ENCODE measurements at regions not wholly inside any gene's neighbourhood (a gene's known extent, or its start where the extent isn't known, plus 50 kb on each side); places are given as distances from the start of the nearest gene placed in this dataset.

DNA sequence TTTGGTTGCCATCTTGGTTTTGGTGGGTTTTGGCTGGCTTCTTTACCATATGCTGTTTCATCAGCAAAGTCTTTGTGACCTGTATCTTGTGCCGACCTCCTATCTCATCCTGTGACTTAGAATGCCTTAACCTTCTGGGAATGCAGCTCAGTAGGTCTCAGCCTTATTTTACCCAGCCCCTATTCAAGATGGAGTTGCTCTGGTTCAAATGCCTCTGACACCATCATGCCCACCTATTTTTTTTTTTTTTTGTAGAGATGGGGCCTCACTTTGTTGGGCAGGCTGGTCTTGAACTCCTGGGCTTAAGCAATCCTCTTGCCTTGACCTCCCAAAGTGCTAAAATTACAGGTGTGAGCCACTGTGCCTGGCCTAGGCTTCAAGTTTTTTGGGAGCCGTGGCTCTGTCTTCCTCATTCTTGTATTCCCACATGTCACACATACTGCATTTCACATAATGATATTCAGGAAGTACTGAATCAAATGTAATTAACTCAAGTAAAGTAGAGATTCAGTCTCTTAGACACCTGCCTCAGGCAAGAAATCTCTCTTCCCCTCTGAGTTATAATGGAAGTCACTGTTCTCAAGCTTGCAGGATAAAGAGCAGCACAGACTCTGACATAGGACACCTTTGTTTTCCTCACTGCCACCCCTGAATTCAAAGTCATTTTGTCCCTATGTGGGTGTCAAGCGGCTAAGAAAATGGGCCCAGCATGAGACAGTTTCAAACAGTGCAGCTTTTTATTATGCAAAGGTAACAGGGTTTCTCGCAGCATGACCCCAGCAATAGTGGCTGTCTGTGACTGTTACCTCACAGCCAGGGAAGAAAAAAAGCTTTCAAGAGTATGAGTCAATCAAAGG, 159.0 kb downstream of the PTPN11 start:
- no peak for DNase-seq (ENCODE audit: low read depth)
- H3K4me3 ChIP-seq (ENCODE audit: low read depth, low read length), result no peak overlapping the region
- TF ChIP-seq, protein P1, sequence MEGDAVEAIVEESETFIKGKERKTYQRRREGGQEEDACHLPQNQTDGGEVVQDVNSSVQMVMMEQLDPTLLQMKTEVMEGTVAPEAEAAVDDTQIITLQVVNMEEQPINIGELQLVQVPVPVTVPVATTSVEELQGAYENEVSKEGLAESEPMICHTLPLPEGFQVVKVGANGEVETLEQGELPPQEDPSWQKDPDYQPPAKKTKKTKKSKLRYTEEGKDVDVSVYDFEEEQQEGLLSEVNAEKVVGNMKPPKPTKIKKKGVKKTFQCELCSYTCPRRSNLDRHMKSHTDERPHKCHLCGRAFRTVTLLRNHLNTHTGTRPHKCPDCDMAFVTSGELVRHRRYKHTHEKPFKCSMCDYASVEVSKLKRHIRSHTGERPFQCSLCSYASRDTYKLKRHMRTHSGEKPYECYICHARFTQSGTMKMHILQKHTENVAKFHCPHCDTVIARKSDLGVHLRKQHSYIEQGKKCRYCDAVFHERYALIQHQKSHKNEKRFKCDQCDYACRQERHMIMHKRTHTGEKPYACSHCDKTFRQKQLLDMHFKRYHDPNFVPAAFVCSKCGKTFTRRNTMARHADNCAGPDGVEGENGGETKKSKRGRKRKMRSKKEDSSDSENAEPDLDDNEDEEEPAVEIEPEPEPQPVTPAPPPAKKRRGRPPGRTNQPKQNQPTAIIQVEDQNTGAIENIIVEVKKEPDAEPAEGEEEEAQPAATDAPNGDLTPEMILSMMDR (conservative IDR thresholded peaks at IDR 0.05; ENCODE audit: low read depth, low read length), result no peak

GRCh38 chr12:112584266-112584722, 165.5 kb downstream of the PTPN11 start:
- TF ChIP-seq, protein P1 (conservative IDR thresholded peaks at IDR 0.05; ENCODE audit: low read depth, low read length), result no peak
- no peak overlapping the region for H3K4me3 ChIP-seq (ENCODE audit: low read depth, low read length)
- DNase-seq (ENCODE audit: low read depth), result no peak

DNA sequence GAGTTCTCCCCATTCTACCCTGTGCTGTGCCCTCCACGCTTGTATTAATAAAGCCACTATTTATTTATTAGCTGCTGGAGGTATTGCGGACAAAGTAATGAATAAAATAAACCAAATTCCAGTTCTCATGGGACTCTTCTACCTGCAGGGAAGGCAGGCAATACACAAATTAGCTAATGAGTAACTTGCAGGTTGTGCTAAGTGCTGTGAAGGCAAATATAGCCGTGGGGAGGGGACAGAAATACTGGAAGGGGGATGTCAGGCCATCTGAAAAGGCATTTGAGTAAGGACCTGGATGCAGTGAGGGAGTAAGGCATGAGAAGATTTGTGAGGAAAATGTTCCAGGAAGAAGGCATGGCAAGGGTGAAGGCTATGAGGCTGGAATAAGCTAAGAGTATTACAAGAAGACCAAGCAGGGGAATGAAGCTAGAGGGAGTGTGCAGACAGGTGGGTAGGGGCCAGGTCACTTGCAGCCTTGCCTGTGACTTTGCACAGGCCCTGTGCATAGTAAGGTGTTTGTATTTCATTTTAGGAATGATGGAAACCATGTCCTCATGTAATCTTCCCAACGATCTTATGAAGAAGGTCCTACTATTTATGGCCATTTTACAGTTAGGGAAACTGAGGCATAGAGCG, 167.5 kb downstream of the PTPN11 start:
- DNase-seq (ENCODE audit: low read depth), result no peak
- TF ChIP-seq, protein P1 (conservative IDR thresholded peaks at IDR 0.05; ENCODE audit: low read depth, low read length), result no peak
- H3K4me3 ChIP-seq (ENCODE audit: low read depth, low read length), result no peak overlapping the region

DNA sequence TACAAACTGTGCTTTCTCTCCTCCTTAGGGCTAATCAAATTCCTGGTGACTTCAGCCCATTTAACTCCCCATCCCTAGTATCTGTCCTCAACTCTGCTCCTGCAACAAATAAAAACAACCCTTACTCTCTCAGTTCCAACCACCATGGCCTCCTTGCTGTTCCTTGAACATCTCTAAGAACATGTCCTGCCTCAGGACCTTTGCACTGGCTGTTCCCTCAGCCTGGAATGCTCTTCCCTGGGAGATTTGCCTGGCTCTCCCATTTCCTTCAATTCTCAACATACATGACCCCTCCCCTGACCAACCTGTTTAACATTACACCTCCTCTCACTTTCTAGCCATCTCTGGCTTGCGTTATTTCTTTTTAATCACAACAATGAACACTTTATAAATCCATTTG, 170.5 kb downstream of the PTPN11 start:
- no peak for DNase-seq (ENCODE audit: low read depth)
- TF ChIP-seq, protein P1 (conservative IDR thresholded peaks at IDR 0.05; ENCODE audit: low read depth, low read length), result no peak
- H3K4me3 ChIP-seq (ENCODE audit: low read depth, low read length), result no peak overlapping the region

- TF ChIP-seq, protein P1 (conservative IDR thresholded peaks at IDR 0.05; ENCODE audit: low read depth, low read length), result no peak
- DNase-seq (ENCODE audit: low read depth), result no peak
- no peak overlapping the region for H3K4me3 ChIP-seq (ENCODE audit: low read depth, low read length)
These were observed 171.5 kb downstream of the PTPN11 start for GRCh38 chr12:112590281-112590680.

DNA sequence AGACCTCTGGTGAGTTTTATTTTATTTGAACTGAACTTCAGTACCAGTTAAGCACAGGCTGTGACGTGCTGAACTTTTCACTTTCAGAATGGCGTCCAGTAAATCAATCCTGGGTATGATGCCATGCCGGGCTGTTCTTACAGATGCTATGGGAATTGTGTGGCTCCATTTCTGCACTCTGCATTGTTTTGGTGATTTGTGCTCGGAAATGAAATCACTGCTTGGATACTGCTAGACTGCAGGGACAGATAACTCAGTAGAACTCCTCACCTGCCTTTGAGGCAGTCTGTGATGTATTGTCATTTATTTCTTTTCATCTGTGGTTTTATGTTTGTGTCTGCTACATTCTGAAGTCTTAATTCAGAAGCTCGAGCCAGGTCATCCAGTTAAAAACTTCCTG, 172.7 kb downstream of the PTPN11 start:
- TF ChIP-seq, protein P1 (conservative IDR thresholded peaks at IDR 0.05; ENCODE audit: low read depth, low read length), result no peak
- no peak overlapping the region for H3K4me3 ChIP-seq (ENCODE audit: low read depth, low read length)
- no peak for DNase-seq (ENCODE audit: low read depth)
